HCT116 (cell line): ENCODE measurements at regions not wholly inside any gene's neighbourhood (a gene's known extent, or its start where the extent isn't known, plus 50 kb on each side); places are given as distances from the start of the nearest gene placed in this dataset.

Experiments
- ATAC-seq: fragments of 200-7000 bp; cut with Tn5 transposase; 2 replicates; pipeline ENCODE4 v1.9.1; 2020; ENCODE audit warnings: mild to moderate bottlenecking, moderate library complexity
- BruUV-seq: library from RNA; stranded (reverse); fragments of 400-500 nt; replicated peaks from 2 replicates; lab custom pipeline; 2021; lab: Mats Ljungman, UMichigan
- CTCF ChIA-PET: fragments of 300-600 bp; sonication (Branson Sonifier 250); formaldehyde crosslinking; loops from one replicate; lab custom pipeline; 2021; ENCODE audit warnings: antibody characterized with exemption; lab: Charles Lee
- POLR2A ChIA-PET: fragments of 300-600, 350-600 bp; sonication (Branson Sonifier 250); formaldehyde crosslinking; loops from one replicate; lab custom pipeline; 2021; ENCODE audit warnings: antibody characterized with exemption; lab: Charles Lee
- RAD21 ChIA-PET, 2 experiments: fragments of 300-600 bp; sonication (Branson Sonifier 250); formaldehyde crosslinking; loops; one replicate each; lab custom pipeline; 2023; ENCODE audit warnings: low total read pairs in 2 of 2; ENCODE audit not compliant: uncharacterized antibody in 2 of 2, unreplicated experiment in 2 of 2, low non-redundant PET in 1 of 2; lab: Charles Lee
- DNase-seq: peaks from one replicate; pipeline ENCODE4 v3.0.0-alpha.2; 2010; ENCODE audit warnings: low read depth, low spot score
- H2AFZ ChIP-seq: fragments of 200-600 bp; shearing (Covaris generic), sonication (generic); 2 replicates; pipeline ENCODE4 v1.6.1; 2017; ENCODE audit warnings: low read depth, mixed run types, mixed read lengths, antibody characterized with exemption, low read length; ENCODE audit not compliant: poor library complexity, severe bottlenecking
- H3K27ac ChIP-seq: 2 replicates; pipeline ENCODE4 v1.5.1; 2012; ENCODE audit warnings: low read depth, low read length
- H3K27me3 ChIP-seq: fragments of 200-600 bp; sonication (generic); 2 replicates; pipeline ENCODE4 v1.6.1; 2016; ENCODE audit warnings: mixed run types, low read length, mixed read lengths; ENCODE audit not compliant: insufficient read depth
- H3K36me3 ChIP-seq, 2 experiments: fragments of 200-500 bp in 1 of 2; fragments of 200-600 bp in 1 of 2; sonication (Bioruptor generic) in 1 of 2; sonication (generic) in 1 of 2; 2 replicates each; pipeline versions ENCODE4 v1.5.1 to v1.6.1; 2014 to 2016; ENCODE audit warnings: low read length in 2 of 2, inconsistent platforms in 1 of 2, mixed read lengths in 1 of 2, mixed run types in 1 of 2; ENCODE audit not compliant: insufficient read depth in 2 of 2, control insufficient read depth in 1 of 2
- H3K4me1 ChIP-seq, 2 experiments: fragments of 200-600 bp in 1 of 2; sonication (generic) in 1 of 2; 2 replicates each; pipeline versions ENCODE4 v1.5.1 to v1.6.1; 2012 to 2017; ENCODE audit warnings: low read length in 2 of 2, inconsistent platforms in 1 of 2, mild to moderate bottlenecking in 1 of 2, mixed read lengths in 1 of 2, mixed run types in 1 of 2, moderate library complexity in 1 of 2; ENCODE audit not compliant: insufficient read depth in 2 of 2, control insufficient read depth in 1 of 2
- H3K4me2 ChIP-seq: fragments of 200-600 bp; sonication (generic); 2 replicates; pipeline ENCODE4 v1.6.1; 2017; ENCODE audit warnings: mixed run types, low read length, mixed read lengths
- H3K4me3 ChIP-seq, 2 experiments: fragments of 200-600 bp in 1 of 2; sonication (generic) in 1 of 2; replicated peaks in 1 of 2; 2 replicates each; pipeline ENCODE4 v1.5.1; 2011 to 2016; ENCODE audit warnings: low read length in 2 of 2, control low read depth in 1 of 2, low read depth in 1 of 2, mild to moderate bottlenecking in 1 of 2, mixed read lengths in 1 of 2, mixed run types in 1 of 2
- H3K79me2 ChIP-seq: fragments of 200-600 bp; sonication (generic); 2 replicates; pipeline ENCODE4 v1.6.1; 2017; ENCODE audit warnings: mild to moderate bottlenecking, mixed run types, low read length, moderate library complexity, mixed read lengths; ENCODE audit not compliant: insufficient read depth
- H3K9ac ChIP-seq: fragments of 200-600 bp; sonication (generic); 2 replicates; pipeline ENCODE4 v1.6.1; 2016; ENCODE audit warnings: low read length, mixed read lengths
- H3K9me2 ChIP-seq: fragments of 200-600 bp; sonication (generic), shearing (Covaris generic); 2 replicates; pipeline ENCODE4 v1.6.1; 2017; ENCODE audit warnings: mixed run types, mild to moderate bottlenecking, moderate library complexity; ENCODE audit not compliant: insufficient read depth
- H3K9me3 ChIP-seq, 2 experiments: fragments of 200-500 bp in 1 of 2; fragments of 200-600 bp in 1 of 2; sonication (Bioruptor generic) in 1 of 2; sonication (generic) in 1 of 2; 2 replicates each; pipeline ENCODE4 v1.6.1; 2014 to 2017; ENCODE audit warnings: low read length in 2 of 2, mixed read lengths in 2 of 2, inconsistent platforms in 1 of 2, low read depth in 1 of 2, mild to moderate bottlenecking in 1 of 2, mixed run types in 1 of 2, moderate library complexity in 1 of 2; ENCODE audit not compliant: control insufficient read depth in 1 of 2, insufficient read depth in 1 of 2
- H4K20me1 ChIP-seq: fragments of 200-600 bp; sonication (generic), shearing (Covaris generic); 2 replicates; pipeline ENCODE4 v1.6.1; 2017; ENCODE audit warnings: mixed run types, mild to moderate bottlenecking, moderate library complexity; ENCODE audit not compliant: insufficient read depth
- CBX3 ChIP-seq: IDR thresholded peaks from 2 replicates; pipeline ENCODE4 v1.6.1; 2012; ENCODE audit warnings: low read depth
- EGR1 ChIP-seq: IDR thresholded peaks from 2 replicates; pipeline ENCODE4 v1.6.1; 2012; ENCODE audit warnings: low read depth
- EZH2 ChIP-seq: fragments of 200-600 bp; sonication (generic); IDR thresholded peaks from 2 replicates; pipeline ENCODE4 v1.6.1; 2017; ENCODE audit warnings: antibody characterized with exemption, mixed run types
- EZH2phosphoT487 ChIP-seq: fragments of 200-600 bp; IDR thresholded peaks from 2 replicates; pipeline ENCODE4 v1.6.1; 2018; ENCODE audit warnings: antibody characterized with exemption, borderline replicate concordance
- FOSL1 ChIP-seq: IDR thresholded peaks from 2 replicates; pipeline ENCODE4 v1.6.1; 2012; ENCODE audit warnings: low read depth
- JUND ChIP-seq: IDR thresholded peaks from 2 replicates; pipeline ENCODE4 v1.6.1; 2012
- POLR2A ChIP-seq: IDR thresholded peaks from 2 replicates; pipeline ENCODE4 v1.7.0; 2011; ENCODE audit warnings: borderline replicate concordance; ENCODE audit not compliant: insufficient read depth, insufficient read length; ENCODE audit errors: extremely low read depth
- SIN3A ChIP-seq: IDR thresholded peaks from 2 replicates; pipeline ENCODE4 v1.6.1; 2012; ENCODE audit warnings: low read depth
- SP1 ChIP-seq: IDR thresholded peaks from 2 replicates; pipeline ENCODE4 v1.6.1; 2012; ENCODE audit warnings: low read depth
- YY1 ChIP-seq: IDR thresholded peaks from 2 replicates; pipeline ENCODE4 v1.6.1; 2011; ENCODE audit warnings: low read length, low read depth, moderate library complexity, mild to moderate bottlenecking; ENCODE audit not compliant: insufficient replicate concordance; ENCODE audit errors: extremely low read depth
- ZBTB33 ChIP-seq: IDR thresholded peaks from 2 replicates; pipeline ENCODE4 v1.6.1; 2011; ENCODE audit warnings: mild to moderate bottlenecking, low read length, moderate library complexity; ENCODE audit not compliant: insufficient replicate concordance; ENCODE audit errors: extremely low read depth
- ZFX ChIP-seq: fragments of 450-650 bp; IDR thresholded peaks from 2 replicates; pipeline ENCODE4 v1.6.1; 2017
- ZNF274 ChIP-seq: fragments of 200-500 bp; sonication (Bioruptor generic); IDR thresholded peaks from 2 replicates; pipeline ENCODE4 v1.6.1; 2014; ENCODE audit warnings: mild to moderate bottlenecking, low read depth, low read length, inconsistent platforms
- intact Hi-C: fragments of 100-400 bp; cut with micrococcal nuclease; formaldehyde crosslinking; loops from 2 replicates; pipeline ENCODE4 v1.10.0; 2022
- TF ChIP-seq, protein P1 (sequence below): IDR thresholded peaks from 2 replicates; pipeline ENCODE4 v1.6.1; 2012

DNA sequence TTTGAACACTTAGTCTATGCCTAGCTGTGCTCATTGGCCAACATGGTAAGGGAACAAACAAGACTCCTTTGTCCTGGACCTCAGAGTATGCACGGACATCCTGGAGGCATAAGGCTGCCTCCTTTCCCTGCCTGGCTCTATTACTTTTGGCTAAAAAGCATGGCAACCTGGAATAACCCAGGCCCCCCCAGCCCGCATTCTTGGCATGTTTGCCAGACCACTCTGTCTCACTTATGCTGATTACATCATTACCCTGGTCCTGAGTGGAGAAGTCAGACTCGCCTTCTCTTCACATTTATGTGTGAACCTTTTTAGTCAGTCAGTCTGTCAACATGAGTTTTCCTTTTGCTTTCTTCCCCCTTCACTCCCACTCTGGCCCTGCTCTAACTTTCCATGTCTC lies 58.0 kb upstream of the ELK3 start:
- H3K9me2 ChIP-seq, result no peaks in the 10 kb centered on the region
- DNase-seq, result no peak
- no peaks in the 10 kb centered on the region for H3K9me3 ChIP-seq
- ChIA-PET POLR2A (no interaction called here), CTCF (no interaction called here), RAD21 (no interaction called here)
- no peak overlapping the region for H3K9ac ChIP-seq
- H3K36me3 ChIP-seq, result no peaks in the 10 kb centered on the region
- H3K4me2 ChIP-seq, result no peak overlapping the region
- ATAC-seq, result no peak
- TF ChIP-seq ZBTB33, result no peak
- no peak for TF ChIP-seq JUND
- no peak for TF ChIP-seq EZH2phosphoT487
- no peak for TF ChIP-seq ZFX
- no peak for TF ChIP-seq SIN3A
- TF ChIP-seq ZNF274, result no peak
- no peak for TF ChIP-seq CBX3
- TF ChIP-seq, protein P1, sequence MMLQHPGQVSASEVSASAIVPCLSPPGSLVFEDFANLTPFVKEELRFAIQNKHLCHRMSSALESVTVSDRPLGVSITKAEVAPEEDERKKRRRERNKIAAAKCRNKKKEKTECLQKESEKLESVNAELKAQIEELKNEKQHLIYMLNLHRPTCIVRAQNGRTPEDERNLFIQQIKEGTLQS, result no peak
- TF ChIP-seq YY1, result no peak
- no peak for TF ChIP-seq FOSL1
- no peak for TF ChIP-seq POLR2A
- TF ChIP-seq EZH2, result no peak
- no peak for TF ChIP-seq EGR1
- TF ChIP-seq SP1, result no peak
- H3K27ac ChIP-seq, result no peak overlapping the region
- H3K27me3 ChIP-seq, result no peaks in the 10 kb centered on the region
- no peak overlapping the region for H3K4me3 ChIP-seq
- H2AFZ ChIP-seq, result no peak overlapping the region
- intact Hi-C loops, result no loop called here
- no peaks in the 10 kb centered on the region for H3K79me2 ChIP-seq
- H4K20me1 ChIP-seq, result no peaks in the 10 kb centered on the region
- BruUV-seq, result no TSS peak
- peaks cover 0 to 22% of the 10 kb centered on the region in 2 experiments; a peak in 1 of 4 replicates for H3K4me1 ChIP-seq
